ENCODE measurements at regions not wholly inside any gene's neighbourhood (a gene's known extent, or its start where the extent isn't known, plus 50 kb on each side); places are given as distances from the start of the nearest gene placed in this dataset.

GRCh38 chr20:4076671-4077070, 61.3 kb upstream of the RNF24 start:
- H3K4me2 ChIP-seq (ENCODE audit: low read depth, low read length, poor library complexity, severe bottlenecking) = no peak overlapping the region
- H3K9me3 ChIP-seq (ENCODE audit: insufficient read depth, low read depth, low read length) = no peaks in the 10 kb centered on the region
- H3K4me1 ChIP-seq (ENCODE audit: insufficient read depth, low read length, poor library complexity, severe bottlenecking) = peaks cover 31% of the 10 kb centered on the region
- no peak for TF ChIP-seq CTCF (conservative IDR thresholded peaks at IDR 0.05; ENCODE audit: low read length)
- no peak for TF ChIP-seq EZH2phosphoT487 (IDR thresholded peaks at IDR 0.05; ENCODE audit: borderline replicate concordance)
- no peaks in the 10 kb centered on the region for H4K20me1 ChIP-seq (ENCODE audit: insufficient read depth, low read length, poor library complexity, severe bottlenecking)
- H3K9me2 ChIP-seq (replicated peaks; ENCODE audit: low read depth, low read length) = no peaks in the 10 kb centered on the region
- no peaks in the 10 kb centered on the region for H3K36me3 ChIP-seq (ENCODE audit: insufficient read depth, low read length)
- no peak overlapping the region for H3K9ac ChIP-seq (ENCODE audit: low read depth, low read length, poor library complexity, severe bottlenecking)
- no peaks in the 10 kb centered on the region for H3K79me2 ChIP-seq (ENCODE audit: insufficient read depth, low read length)
- no peak overlapping the region for H2AFZ ChIP-seq (ENCODE audit: low read length)
- H3F3A ChIP-seq (ENCODE audit: low read depth) = no peaks in the 10 kb centered on the region
- no peak overlapping the region for H3K4me3 ChIP-seq (ENCODE audit: low read length, poor library complexity, severe bottlenecking)
- no peaks in the 10 kb centered on the region for H3K27me3 ChIP-seq (ENCODE audit: insufficient read depth, low read length, poor library complexity, severe bottlenecking)

GRCh38 chr20:4076033-4076432, 60.7 kb upstream of the RNF24 start:
- Histone ChIP-seq H3K4me2 (ENCODE audit: low read depth, low read length, poor library complexity, severe bottlenecking) (no peak overlapping the region), H3K36me3 (ENCODE audit: insufficient read depth, low read length) (no peaks in the 10 kb centered on the region), H3K4me1 (ENCODE audit: insufficient read depth, low read length, poor library complexity, severe bottlenecking) (peaks cover 30% of the 10 kb centered on the region), H3K9me2 (replicated peaks; ENCODE audit: low read depth, low read length) (no peaks in the 10 kb centered on the region), H3K27me3 (ENCODE audit: insufficient read depth, low read length, poor library complexity, severe bottlenecking) (no peaks in the 10 kb centered on the region), H4K20me1 (ENCODE audit: insufficient read depth, low read length, poor library complexity, severe bottlenecking) (no peaks in the 10 kb centered on the region), H3K79me2 (ENCODE audit: insufficient read depth, low read length) (no peaks in the 10 kb centered on the region), H3F3A (ENCODE audit: low read depth) (no peaks in the 10 kb centered on the region), H3K9me3 (ENCODE audit: insufficient read depth, low read depth, low read length) (no peaks in the 10 kb centered on the region), H2AFZ (ENCODE audit: low read length) (0 out of 2 replicates have a peak overlapping the region, but pooled peaks have one; percentile 1), H3K4me3 (ENCODE audit: low read length, poor library complexity, severe bottlenecking) (no peak overlapping the region), H3K9ac (ENCODE audit: low read depth, low read length, poor library complexity, severe bottlenecking) (no peak overlapping the region)
- TF ChIP-seq EZH2phosphoT487 (IDR thresholded peaks at IDR 0.05; ENCODE audit: borderline replicate concordance) (no peak), CTCF (conservative IDR thresholded peaks at IDR 0.05; ENCODE audit: low read length) (no peak)

- Histone ChIP-seq H3K9ac (ENCODE audit: low read depth, low read length, poor library complexity, severe bottlenecking) (no peak overlapping the region), H3K9me2 (replicated peaks; ENCODE audit: low read depth, low read length) (no peaks in the 10 kb centered on the region), H3K9me3 (ENCODE audit: insufficient read depth, low read depth, low read length) (no peaks in the 10 kb centered on the region), H3K27me3 (ENCODE audit: insufficient read depth, low read length, poor library complexity, severe bottlenecking) (no peaks in the 10 kb centered on the region), H3K4me1 (ENCODE audit: insufficient read depth, low read length, poor library complexity, severe bottlenecking) (peaks cover 30% of the 10 kb centered on the region), H3F3A (ENCODE audit: low read depth) (no peaks in the 10 kb centered on the region), H4K20me1 (ENCODE audit: insufficient read depth, low read length, poor library complexity, severe bottlenecking) (no peaks in the 10 kb centered on the region), H2AFZ (ENCODE audit: low read length) (peak overlapping the region; percentile 61), H3K4me3 (ENCODE audit: low read length, poor library complexity, severe bottlenecking) (no peak overlapping the region), H3K79me2 (ENCODE audit: insufficient read depth, low read length) (no peaks in the 10 kb centered on the region), H3K4me2 (ENCODE audit: low read depth, low read length, poor library complexity, severe bottlenecking) (no peak overlapping the region), H3K36me3 (ENCODE audit: insufficient read depth, low read length) (no peaks in the 10 kb centered on the region)
- TF ChIP-seq EZH2phosphoT487 (IDR thresholded peaks at IDR 0.05; ENCODE audit: borderline replicate concordance) = no peak
- TF ChIP-seq CTCF (conservative IDR thresholded peaks at IDR 0.05; ENCODE audit: low read length) = no peak
These were observed 59.6 kb upstream of the RNF24 start for GRCh38 chr20:4074877-4075455.
